GM19043 (cell line): ENCODE measurements at regions not wholly inside any gene's neighbourhood (a gene's known extent, or its start where the extent isn't known, plus 50 kb on each side); places are given as distances from the start of the nearest gene placed in this dataset.
"Not testable (repeated sequence)": the region's sequence is repeated elsewhere in the genome, so short reads cannot be mapped to it uniquely, and the experiment has no call there.

ENCODE experiments used
- ATAC-seq: cut with Tn5 transposase; IDR thresholded peaks from one replicate; pipeline ENCODE4 v1.9.1; 2021; ENCODE audit warnings: low read depth; ENCODE audit not compliant: unreplicated experiment

DNA sequence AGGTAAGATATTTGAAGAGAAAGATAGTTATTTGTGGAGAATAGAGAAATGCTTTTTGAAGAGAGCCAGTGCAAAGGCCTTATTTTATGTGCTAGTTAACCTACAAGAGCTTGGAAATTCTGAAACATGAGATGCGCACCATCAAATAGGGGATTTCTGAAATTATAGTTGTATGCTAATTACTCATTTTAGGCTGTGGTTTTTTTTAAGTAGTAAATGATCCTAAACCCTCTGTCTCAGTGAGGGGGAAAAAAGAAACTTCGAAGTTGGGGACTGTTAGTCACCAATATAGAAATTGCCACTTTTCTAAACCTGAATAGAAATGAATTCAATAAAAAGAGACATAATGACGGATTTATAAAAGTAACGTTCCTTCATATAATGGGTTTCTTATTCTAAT is 119.3 kb upstream of the MDFIC start:
- ATAC-seq: no peak

GRCh38 chr7:114806590-114807162 is 115.2 kb upstream of the MDFIC start:
- no peak for ATAC-seq

- no peak for ATAC-seq
These were observed 109.3 kb upstream of the MDFIC start for GRCh38 chr7:114812570-114812969.

DNA sequence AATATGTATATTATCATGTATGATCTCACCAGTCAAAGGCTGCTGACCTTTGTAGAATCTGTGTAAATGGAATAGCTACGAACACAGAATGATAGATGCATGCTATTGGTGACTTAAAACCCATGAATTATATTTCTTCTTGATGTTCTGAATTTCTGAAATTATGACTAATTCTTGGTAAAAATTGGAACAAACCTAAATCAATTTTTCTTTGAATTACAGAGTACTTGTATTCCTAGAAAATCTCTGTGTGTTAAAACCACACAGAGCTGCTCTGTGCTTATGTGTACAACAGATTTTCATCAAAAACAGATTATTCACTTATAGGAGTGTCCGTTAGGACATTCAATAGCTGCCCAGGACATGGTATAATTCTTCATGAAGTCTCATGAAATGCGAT is 108.3 kb upstream of the MDFIC start:
- ATAC-seq: no peak

GRCh38 chr7:114817036-114817435 is 104.9 kb upstream of the MDFIC start:
- ATAC-seq: not testable (repeated sequence)

- no peak for ATAC-seq
These were observed 103.4 kb upstream of the MDFIC start for GRCh38 chr7:114818501-114818900.

DNA sequence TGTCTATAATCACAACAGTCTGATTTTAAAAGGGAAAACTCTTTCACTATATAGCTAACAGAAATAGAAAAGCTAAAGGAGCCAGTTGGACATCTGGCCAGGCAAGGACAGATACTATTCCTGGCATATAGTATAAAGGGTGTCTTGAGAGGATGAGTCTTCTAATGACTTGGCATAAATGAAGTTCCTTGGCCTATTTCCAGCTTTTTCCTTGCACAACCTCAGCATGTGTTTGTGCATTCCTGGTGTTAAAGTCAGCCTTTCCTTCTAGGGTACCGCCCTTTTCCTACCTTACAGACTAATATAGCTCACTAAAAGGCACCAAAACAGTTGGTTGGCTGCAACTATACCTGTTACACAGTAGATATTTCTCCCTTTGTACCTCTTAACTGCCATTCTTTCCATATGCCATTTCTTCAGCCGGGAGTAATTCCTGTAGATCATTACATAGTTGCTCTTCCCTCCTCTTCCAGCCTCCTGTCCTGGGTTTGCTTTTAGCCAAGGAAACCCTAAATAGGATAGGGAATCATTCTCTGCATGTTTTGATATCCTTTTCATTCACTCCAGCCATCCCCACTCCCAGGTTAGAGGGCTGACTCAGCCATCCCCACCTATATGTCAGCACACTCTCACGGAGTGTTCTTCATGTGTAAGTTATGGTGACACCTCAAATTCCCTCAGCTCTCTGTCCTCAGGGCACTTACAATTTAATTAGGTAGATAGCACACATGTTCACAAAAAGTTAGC is 102.1 kb upstream of the MDFIC start:
- no peak for ATAC-seq

DNA sequence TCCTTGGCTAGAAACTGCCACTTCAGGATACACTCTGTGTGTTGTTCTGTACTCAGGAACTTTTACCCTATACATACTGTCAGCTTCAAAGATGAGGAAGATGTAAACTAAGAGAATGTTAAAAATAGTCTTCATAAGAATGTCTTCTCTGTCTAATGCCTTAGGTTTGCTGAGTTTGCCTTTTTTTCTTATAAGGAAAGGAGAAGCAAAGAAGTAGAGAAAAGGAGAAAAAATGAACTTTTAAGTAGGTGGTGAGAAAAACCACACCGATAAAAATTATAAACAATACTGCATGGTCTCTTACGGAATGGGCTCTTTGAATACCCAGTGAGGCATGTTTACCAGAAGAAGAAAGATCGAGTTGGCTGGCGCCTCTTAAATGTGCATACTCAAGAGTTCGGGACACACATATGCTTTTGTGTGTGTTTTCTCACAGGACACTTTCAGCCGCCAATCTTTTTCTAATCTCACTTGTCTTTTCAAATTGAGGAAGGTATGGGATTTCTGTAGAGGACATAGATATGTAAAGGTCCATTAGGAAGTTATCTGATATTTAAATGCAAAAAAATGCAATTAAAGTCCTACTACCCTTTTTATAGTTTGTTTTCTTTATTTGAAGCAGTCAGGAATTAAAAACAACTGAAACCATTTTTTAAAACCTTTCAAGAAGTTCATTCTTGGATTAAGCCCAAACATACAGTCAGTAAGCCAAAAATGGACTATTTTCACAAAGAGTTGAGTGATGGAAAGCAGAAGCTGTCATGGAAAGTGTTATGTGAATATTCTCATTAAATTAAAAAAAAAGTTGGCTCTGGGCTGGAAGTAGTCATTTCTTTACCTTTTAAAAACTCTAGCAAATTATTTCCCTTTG is 100.6 kb upstream of the MDFIC start:
- ATAC-seq: no peak

DNA sequence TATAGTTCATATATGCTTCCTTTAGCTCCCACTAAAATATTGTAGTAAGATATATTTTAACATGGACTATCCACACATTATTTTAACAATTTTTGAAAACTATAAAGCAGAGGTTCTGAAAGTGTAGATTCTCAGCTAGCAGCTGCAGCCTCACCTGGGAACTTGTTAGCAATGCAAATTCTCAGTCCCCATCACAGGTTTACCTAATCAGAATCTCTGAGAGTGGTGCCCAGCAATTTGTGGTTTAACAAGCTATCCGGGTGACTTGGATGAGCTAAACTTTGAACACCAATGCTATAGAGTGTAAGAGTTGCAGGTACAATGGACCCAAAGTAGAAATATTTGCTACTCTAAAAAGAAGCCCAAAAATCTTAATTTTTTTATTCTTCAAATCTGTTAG is 99.8 kb upstream of the MDFIC start:
- no peak for ATAC-seq

GRCh38 chr7:114822844-114823243 is 99.0 kb upstream of the MDFIC start:
- ATAC-seq: no peak

DNA sequence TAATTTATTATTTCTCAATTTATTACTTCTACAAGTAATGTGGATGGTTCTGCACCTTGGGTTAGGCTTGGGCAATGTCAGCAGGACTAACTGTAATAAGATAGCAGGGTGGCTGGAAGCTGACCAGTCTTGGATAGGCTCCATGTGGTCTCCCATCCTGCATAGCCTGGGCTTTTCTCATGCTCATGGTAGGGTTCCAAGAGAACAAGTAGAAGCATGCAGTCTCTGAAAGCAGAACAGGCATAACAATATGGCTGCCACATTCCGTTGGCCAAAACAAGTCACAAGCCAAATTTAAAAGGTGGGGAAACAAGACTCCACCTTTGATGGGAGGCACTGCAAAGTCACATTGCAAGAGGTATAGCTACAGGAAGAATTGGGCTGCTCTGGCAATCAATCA is 98.6 kb upstream of the MDFIC start:
- no peak for ATAC-seq

GRCh38 chr7:114825423-114825951 is 96.4 kb upstream of the MDFIC start:
- no peak for ATAC-seq

- no peak for ATAC-seq
These were observed 90.9 kb upstream of the MDFIC start for GRCh38 chr7:114830952-114831351.

DNA sequence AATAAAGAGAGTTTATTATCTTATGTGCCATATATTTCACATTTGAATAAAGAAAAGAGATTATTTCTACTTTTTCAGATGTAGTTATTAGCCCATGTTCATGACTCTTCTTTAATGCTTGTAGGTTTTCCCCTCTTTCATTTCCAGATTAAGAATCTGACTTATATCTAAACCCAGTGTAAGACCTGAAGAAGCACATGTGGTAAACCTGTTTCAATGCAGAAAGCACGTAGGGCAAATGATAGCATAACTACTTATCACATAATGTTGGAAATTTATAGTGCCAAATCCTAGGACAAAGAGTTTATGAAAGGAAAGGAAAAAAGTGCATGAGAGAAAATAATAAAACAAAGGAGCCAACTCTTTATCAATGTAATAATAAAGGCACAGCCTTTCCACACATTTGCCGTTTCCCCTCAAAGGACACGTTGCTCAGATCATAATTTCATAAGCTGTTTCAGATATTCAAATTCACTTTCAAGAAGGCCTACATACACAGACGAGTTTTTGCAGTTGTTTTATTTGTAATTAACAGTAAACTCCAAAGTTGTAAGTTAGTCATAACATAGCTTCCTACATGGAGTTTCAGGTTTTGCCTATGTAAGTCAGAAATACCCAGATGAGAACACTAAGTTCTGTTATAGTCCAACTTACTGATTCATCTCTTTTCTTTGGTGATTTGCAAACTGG is 88.8 kb upstream of the MDFIC start:
- ATAC-seq: peak; percentile 86

DNA sequence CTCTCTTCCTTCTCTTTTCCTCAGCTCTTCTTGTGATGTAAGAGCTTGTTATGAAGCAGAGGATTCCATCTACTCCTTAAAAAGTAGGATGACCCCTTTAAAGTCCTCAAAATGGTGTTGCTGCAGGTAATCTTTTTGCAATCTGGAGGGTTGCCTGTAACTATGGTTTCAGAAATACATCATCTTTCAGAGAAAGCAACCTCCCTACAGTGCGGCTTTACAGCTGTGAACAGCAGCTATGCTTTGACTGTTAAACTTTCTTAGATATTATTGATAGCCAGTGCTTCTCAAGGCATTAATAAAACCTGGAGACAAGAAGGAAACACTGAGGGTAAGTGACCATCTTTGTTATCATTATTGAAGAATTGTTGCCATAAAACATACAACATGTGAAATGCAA is 86.6 kb upstream of the MDFIC start:
- ATAC-seq: no peak

DNA sequence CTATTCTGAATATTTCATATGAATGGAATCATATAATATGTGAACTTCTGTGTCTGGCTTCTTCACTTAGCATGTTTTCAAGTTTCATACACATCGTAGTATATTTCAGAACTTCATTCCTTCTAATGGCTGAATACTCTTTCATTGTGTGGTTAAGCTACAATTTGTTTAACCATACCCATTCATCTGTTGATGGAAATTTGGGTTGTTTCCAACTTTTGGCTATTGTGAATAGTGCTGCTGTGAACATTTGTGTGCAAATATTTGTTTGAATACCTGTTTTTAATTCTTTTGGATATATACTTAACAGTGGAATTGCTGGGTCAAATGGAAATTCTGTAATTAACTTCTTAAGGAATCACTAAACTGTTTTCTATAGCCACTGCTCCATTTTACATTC is 86.0 kb upstream of the MDFIC start:
- no peak for ATAC-seq

GRCh38 chr7:114842551-114843065 is 79.3 kb upstream of the MDFIC start:
- no peak for ATAC-seq

GRCh38 chr7:114843102-114843501 is 78.8 kb upstream of the MDFIC start:
- no peak for ATAC-seq

DNA sequence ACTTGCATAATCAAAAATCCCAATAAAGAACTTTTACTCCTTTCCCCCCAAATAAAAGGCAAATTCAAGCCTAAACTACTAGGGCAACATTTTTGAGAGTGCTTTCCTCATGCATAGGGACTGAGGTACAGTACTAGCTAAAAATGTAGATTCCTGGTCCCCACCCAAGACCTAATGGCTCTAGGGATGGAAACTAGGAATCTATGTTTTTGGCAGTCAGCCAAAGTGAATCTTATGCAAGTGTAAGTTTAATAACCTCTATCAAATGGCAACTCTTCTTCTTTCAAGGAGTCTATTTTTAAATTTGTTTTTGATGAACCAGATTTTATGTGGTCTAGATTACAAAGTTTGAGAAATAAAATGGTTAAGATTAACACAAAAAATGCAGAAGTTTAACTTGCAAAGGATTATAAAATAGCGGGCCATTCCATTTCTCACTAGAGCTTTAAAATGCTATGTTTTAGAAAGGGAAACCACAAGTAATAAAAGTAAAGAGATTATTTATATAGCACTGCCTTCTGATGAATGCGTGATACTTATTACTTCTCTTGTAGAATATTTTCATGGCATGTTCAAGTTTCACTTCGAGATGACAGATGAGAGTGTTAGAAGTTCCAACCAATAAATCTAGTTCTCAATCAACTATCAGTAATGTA is 70.4 kb upstream of the MDFIC start:
- no peak for ATAC-seq

- ATAC-seq: no peak
These were observed 69.6 kb upstream of the MDFIC start for GRCh38 chr7:114852293-114852692.
